Activated CD4-positive, CD25-positive, alpha-beta regulatory T cell treated with anti-CD3 and anti-CD28 coated beads, Interleukin-2, amount 50 U/mL, for 24 hours (primary cell): ENCODE measurements at regions not wholly inside any gene's neighbourhood (a gene's known extent, or its start where the extent isn't known, plus 50 kb on each side); places are given as distances from the start of the nearest gene placed in this dataset.

ENCODE experiments used
- ATAC-seq, 2 donors: fragments of 150-1000 bp; cut with Tn5 transposase; one replicate each; pipeline ENCODE4 v1.10.0; 2021; ENCODE audit warnings: mild to moderate bottlenecking in 1 of 2, moderate library complexity in 1 of 2

- ATAC-seq = no peak
Measured at GRCh38 chr6:140871911-140872310, 1260.8 kb upstream of the GJE1 start.

DNA sequence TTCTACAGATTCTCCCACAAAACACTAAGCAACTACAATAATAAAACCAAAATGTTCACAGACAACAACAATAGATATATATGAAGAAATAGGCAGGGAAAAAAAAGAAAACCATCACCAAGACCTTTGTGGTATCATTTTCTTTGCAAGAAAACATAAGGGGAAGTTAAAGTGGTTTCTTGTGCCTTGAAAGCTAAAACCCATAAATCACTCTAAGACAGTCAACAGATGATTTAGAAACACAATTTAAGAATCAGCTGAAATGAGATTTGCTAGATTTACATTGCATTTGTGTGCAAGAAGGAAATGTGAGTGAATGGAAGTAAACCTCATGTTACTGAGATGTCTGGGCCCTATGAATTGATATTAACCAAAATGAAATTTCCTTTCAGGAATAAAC lies 1265.4 kb upstream of the GJE1 start:
- no peak for ATAC-seq

DNA sequence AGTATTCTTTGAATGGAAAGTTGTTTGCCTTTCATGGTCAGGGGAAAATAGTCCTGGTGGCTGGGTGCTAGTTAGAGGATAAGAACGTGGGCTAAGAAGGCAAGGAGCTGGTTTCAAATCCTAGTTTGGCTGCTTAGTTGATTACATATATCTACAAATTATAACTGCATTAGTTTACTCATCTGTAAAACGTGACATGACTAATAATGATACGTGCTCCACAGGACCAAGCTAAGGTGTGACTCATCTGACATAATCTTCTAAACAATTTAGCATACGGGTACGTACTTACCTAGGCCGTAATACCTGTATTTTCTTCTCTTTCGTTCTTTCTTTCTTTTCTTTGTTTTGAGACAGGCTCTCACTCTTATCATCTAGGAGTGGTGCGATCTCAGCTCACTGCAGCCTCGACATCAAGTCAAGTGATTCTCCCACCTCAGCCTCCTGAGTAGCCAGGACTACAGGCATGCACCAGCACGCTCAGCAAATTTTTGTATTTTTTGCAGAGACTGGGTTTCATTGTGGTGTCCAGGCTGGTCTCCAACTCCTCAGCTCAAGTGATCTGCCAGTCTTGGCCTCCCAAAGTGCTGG lies 1274.2 kb upstream of the GJE1 start:
- peak; percentile 24 to 28 for ATAC-seq

- no peak for ATAC-seq
Measured at GRCh38 chr6:140857739-140858380, 1274.9 kb upstream of the GJE1 start.

DNA sequence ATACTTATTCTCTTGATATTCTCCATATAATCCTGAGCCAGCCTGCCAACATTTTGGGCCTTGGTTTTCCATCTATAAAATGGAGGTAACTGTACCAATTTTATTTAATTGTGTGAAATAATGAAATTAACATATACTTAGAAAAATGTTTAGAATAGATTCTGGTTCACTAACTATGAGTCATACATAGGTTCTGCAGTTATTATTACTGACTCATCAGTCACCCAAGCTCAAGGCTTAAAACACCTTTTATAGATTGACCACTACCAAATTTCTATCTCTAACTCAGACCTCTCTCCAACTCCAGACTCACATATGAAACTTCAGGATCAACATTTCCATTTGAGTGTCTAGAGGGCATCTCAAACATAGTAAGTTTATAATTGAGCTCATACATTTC lies 1277.2 kb upstream of the GJE1 start:
- ATAC-seq = no peak

- ATAC-seq = no peak
Measured at GRCh38 chr6:140854318-140854717, 1278.4 kb upstream of the GJE1 start.

GRCh38 chr6:140850438-140850837 lies 1282.3 kb upstream of the GJE1 start:
- no peak for ATAC-seq

- no peak for ATAC-seq
Measured at GRCh38 chr6:140849456-140849855, 1283.3 kb upstream of the GJE1 start.

DNA sequence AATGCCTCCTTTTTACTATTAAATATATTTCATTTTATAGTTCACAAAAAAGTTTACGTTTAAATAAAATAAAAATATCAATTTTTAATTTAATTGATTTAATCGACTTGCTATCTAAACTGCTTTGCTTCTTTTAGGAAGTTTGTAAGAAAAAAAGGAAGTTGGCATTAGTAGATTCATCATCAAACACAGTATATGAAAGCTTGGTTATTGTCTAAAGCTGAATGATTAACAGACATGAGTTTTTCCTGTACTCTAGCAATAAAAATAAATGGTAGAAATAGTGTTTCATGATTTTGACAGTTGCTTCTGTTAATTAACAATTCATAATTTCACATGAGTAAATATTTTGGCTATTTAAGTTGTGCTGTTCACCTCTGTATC lies 1285.5 kb upstream of the GJE1 start:
- ATAC-seq = no peak

- ATAC-seq = no peak
Measured at GRCh38 chr6:140846503-140847261, 1286.0 kb upstream of the GJE1 start.

DNA sequence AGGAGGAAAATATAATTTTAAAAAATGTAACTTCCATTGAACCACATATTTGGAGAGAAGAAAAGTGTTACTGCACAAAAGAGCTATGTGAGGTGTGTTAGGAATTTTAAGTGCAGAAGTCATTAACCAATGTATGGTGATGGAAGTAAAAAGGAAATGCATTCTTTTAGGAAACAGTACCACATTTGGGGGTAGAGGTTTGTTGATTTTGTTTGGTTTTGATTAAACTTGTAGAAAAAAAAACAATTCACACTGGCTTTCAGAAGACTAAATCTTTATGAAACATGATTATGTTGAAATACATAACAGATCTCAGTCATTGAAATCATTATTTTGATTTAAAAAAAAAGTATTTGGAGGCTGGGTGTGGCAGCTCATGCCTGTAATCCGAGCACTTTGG lies 1287.0 kb upstream of the GJE1 start:
- no peak for ATAC-seq

DNA sequence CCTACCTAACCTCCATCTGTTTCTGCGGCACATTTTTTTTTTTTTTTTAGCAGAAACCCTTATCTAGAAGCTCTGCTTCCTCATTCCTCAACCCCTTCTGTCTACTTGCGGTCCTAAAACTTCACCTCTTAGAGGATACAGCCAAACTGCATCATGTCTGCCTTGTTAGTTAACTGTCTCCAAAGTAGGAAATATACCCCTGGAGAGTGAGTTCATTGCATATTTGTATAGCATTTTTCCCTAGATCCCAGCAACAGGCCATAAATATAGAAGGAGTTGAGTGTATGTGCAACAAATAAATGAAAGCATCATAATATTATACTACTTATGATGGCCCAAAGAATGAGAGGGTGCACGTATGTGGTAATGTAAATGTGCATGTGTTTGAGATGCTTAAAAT lies 1288.6 kb upstream of the GJE1 start:
- no peak for ATAC-seq

DNA sequence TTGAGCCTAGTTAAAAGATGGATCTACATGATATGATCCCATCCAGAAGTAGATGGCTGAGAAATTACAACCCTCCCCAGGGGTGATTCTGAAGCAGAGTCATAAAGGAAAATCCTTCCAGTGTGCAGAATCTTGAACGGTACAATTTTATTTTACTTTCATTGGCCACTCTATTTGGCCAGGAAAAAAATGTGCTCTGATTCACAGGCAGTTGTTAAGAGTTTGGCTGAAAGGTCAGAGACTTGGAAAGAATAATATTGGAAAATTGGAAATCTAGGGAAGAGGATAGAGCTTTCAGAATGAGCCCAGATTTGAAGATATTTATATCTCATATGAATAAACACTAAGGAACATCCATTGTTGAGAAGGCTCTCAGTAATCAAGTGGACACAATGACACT lies 1299.3 kb upstream of the GJE1 start:
- ATAC-seq = no peak

- ATAC-seq = no peak
Measured at GRCh38 chr6:140830666-140831065, 1302.1 kb upstream of the GJE1 start.

GRCh38 chr6:140828856-140829255 lies 1303.9 kb upstream of the GJE1 start:
- ATAC-seq = no peak

DNA sequence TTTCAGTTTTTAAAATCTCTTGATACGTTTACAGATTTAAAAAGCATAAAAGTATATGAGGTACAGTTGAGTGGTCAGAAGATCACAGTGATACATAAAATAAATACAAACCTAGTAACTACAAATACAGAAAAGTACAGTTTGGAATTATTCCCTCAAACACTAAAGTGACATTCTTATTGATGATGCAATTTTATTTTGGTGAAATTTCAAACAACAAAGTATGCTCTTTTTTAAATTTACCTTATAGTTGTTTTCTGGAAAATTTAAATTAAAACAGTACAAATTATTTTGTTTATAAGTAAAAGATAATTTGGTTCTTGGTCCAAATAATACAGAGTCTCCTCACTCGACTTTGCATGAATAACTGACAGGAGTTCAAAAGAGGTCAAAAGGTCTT lies 1305.1 kb upstream of the GJE1 start:
- ATAC-seq = no peak

GRCh38 chr6:140825731-140826130 lies 1307.0 kb upstream of the GJE1 start:
- no peak for ATAC-seq

- no peak for ATAC-seq
Measured at GRCh38 chr6:140824595-140824994, 1308.1 kb upstream of the GJE1 start.

DNA sequence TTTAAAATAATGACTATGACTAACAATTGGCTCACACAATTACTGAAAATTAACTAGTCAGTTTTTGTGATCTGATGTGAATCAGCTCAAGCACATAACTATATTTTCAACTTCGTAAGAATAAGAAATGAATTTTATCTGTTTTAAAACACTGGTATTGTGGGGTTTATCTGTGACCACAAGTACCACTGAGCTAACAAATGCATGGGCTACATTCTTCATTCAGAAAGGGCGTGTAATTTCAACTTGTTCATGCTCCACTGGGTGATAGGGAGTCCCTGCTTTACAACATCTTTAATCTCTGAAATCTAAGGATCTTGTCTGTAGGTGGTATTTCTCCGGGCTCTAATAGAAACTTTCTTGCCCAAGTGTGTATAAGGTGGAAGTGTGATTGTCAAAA lies 1311.5 kb upstream of the GJE1 start:
- no peak for ATAC-seq

DNA sequence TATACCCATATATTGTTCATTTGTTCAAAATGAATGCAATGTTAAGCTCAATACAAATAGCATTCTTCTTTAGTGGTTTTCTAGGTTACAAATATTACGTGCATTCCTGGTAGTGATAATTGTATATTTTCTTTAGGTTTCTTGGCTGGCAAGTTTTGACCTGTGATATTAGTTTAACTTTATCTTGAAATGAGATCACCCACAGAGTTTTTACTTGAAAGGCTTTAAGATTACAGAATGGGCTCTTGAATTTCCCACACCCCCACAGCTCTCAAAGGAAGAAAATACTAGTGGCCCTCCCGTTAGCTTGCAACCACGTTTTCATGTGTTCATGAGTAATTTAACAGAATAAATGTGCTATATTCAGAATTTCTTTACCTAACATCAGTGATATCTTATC lies 1315.5 kb upstream of the GJE1 start:
- no peak for ATAC-seq

DNA sequence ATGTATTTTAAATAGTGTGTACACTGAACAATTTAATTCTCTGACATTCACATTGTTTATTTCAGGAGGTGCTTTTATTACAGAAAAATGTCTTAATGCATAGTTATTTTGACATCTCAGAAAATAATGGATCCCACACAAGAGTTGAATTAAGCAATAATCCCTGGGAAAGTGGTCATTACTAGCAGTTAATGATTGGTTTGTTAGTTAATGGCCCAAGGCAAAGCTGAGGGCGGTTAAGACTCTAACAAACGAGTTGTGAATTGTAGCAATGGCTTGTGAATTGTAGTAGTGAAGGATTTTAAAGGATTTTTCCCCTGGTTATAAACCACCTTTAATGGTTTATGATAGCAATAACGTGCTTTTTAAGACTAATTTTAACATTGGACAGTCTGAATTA lies 1316.0 kb upstream of the GJE1 start:
- no peak for ATAC-seq

GRCh38 chr6:140812636-140813035 lies 1320.1 kb upstream of the GJE1 start:
- ATAC-seq = no peak

DNA sequence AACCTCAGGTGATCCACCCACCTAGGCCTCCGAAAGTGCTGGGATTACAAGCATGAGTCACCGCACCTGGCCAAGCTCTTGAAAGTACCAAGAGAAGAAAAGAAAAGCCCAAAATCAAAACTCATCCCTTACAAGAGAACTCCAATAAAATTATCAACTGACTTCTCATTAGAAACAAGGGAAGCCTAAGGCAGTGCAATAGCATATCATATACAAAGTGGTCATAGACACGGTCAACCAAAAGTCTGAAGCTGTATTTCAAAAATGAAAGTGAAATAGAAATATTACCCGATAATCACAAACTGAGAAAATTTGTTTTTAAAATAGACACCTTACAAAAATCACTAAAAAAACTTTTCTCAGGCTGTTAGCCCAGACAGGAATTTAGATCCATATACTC lies 1321.1 kb upstream of the GJE1 start:
- ATAC-seq = no peak

DNA sequence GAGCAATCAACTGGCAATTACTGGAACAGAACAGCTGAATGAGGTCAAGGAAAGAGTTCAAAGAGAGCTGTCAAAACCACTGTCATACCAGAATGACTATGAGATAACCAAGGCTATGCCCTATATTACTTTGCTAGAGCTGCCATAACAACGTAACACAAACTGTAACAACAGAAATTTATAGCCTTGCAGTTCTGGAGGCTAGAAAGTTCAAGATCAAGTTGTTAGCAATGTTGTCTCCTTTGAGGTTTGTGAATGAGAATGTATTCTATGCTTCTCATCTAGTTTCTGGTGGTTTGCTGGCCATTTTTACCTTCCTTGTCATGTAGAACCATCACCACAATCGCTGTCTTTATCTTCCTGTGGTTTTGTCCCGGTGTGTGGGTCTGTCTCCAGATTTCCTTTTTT lies 1323.0 kb upstream of the GJE1 start:
- peak; percentile 53 to 72 for ATAC-seq
